Naive thymus-derived CD4-positive, alpha-beta T cell (primary cell): ENCODE measurements at regions not wholly inside any gene's neighbourhood (a gene's known extent, or its start where the extent isn't known, plus 50 kb on each side); places are given as distances from the start of the nearest gene placed in this dataset.

Experiments used
- ATAC-seq: fragments of 150-1000 bp; cut with Tn5 transposase; 2 replicates; pipeline ENCODE4 v1.10.0; 2021; ENCODE audit warnings: mild to moderate bottlenecking, moderate library complexity
- CTCF ChIA-PET: fragments of 350-600 bp; sonication (Branson Sonifier 250); formaldehyde crosslinking; loops from one replicate; lab custom pipeline; 2021; ENCODE audit warnings: antibody characterized with exemption; lab: Charles Lee
- POLR2A ChIA-PET: fragments of 350-600 bp; sonication (Branson Sonifier 250); formaldehyde crosslinking; loops from one replicate; lab custom pipeline; 2021; ENCODE audit warnings: antibody characterized with exemption, inconsistent platforms; lab: Charles Lee
- DNase-seq, 9 donors: peaks; one replicate each; pipeline versions ENCODE4 v3.0.0 to v3.0.0-alpha.2; 2020 to 2022; ENCODE audit warnings: mixed read lengths in 1 of 9
- H3K27ac ChIP-seq: one replicate; pipeline ENCODE4 v1.7.0; 2013; ENCODE audit warnings: mild to moderate bottlenecking, low read depth, low read length, moderate library complexity
- H3K27me3 ChIP-seq, 2 donors: one replicate each; pipeline ENCODE4 v1.7.0; 2013; ENCODE audit warnings: low read length in 2 of 2, mild to moderate bottlenecking in 2 of 2, moderate library complexity in 2 of 2; ENCODE audit not compliant: control insufficient read depth in 2 of 2, insufficient read depth in 2 of 2
- H3K36me3 ChIP-seq, 3 experiments: 1 replicate in 2 of 3; 2 replicates in 1 of 3; pipeline ENCODE4 v1.7.0; 2013; ENCODE audit warnings: low read length in 3 of 3, mild to moderate bottlenecking in 3 of 3, moderate library complexity in 1 of 3; ENCODE audit not compliant: insufficient read depth in 3 of 3, control insufficient read depth in 2 of 3
- H3K4me1 ChIP-seq, 2 donors: one replicate each; pipeline ENCODE4 v1.7.0; 2013; ENCODE audit warnings: low read length in 2 of 2, mild to moderate bottlenecking in 2 of 2, moderate library complexity in 1 of 2; ENCODE audit not compliant: control insufficient read depth in 2 of 2, insufficient read depth in 2 of 2
- H3K4me3 ChIP-seq: 2 replicates; pipeline ENCODE4 v1.7.0; 2013; ENCODE audit warnings: mild to moderate bottlenecking, low read length
- H3K9me3 ChIP-seq, 3 experiments: 1 replicate in 2 of 3; 2 replicates in 1 of 3; pipeline ENCODE4 v1.7.0; 2013; ENCODE audit warnings: low read length in 3 of 3; ENCODE audit not compliant: control insufficient read depth in 2 of 3
- H3K27ac Mint-ChIP-seq, 9 donors: one replicate each; pipeline ENCODE4 v1.8.0; 2020 to 2022; ENCODE audit warnings: mixed read lengths in 9 of 9, mild to moderate bottlenecking in 8 of 9, moderate library complexity in 5 of 9, inconsistent platforms in 2 of 9
- H3K27me3 Mint-ChIP-seq, 5 donors: one replicate each; pipeline ENCODE4 v1.8.0; 2021 to 2022; ENCODE audit warnings: mixed read lengths in 5 of 5, mild to moderate bottlenecking in 1 of 5
- H3K36me3 Mint-ChIP-seq, 5 donors: one replicate each; pipeline ENCODE4 v1.8.0; 2020 to 2022; ENCODE audit warnings: mixed read lengths in 5 of 5, mild to moderate bottlenecking in 3 of 5, inconsistent platforms in 1 of 5
- H3K4me1 Mint-ChIP-seq, 7 donors: one replicate each; pipeline ENCODE4 v1.8.0; 2020 to 2022; ENCODE audit warnings: mixed read lengths in 7 of 7, mild to moderate bottlenecking in 3 of 7, inconsistent platforms in 1 of 7
- H3K4me3 Mint-ChIP-seq, 10 donors: one replicate each; pipeline ENCODE4 v1.8.0; 2020 to 2022; ENCODE audit warnings: mild to moderate bottlenecking in 10 of 10, mixed read lengths in 10 of 10, moderate library complexity in 6 of 10, inconsistent platforms in 2 of 10
- H3K9me3 Mint-ChIP-seq, 11 donors: one replicate each; pipeline ENCODE4 v1.8.0; 2020 to 2022; ENCODE audit warnings: mixed read lengths in 11 of 11, mild to moderate bottlenecking in 4 of 11, inconsistent platforms in 1 of 11, moderate library complexity in 1 of 11
- intact Hi-C, 2 donors: fragments of 100-400 bp; cut with micrococcal nuclease; formaldehyde crosslinking; loops; one replicate each; pipeline ENCODE4 v1.15.1; 2023

DNA sequence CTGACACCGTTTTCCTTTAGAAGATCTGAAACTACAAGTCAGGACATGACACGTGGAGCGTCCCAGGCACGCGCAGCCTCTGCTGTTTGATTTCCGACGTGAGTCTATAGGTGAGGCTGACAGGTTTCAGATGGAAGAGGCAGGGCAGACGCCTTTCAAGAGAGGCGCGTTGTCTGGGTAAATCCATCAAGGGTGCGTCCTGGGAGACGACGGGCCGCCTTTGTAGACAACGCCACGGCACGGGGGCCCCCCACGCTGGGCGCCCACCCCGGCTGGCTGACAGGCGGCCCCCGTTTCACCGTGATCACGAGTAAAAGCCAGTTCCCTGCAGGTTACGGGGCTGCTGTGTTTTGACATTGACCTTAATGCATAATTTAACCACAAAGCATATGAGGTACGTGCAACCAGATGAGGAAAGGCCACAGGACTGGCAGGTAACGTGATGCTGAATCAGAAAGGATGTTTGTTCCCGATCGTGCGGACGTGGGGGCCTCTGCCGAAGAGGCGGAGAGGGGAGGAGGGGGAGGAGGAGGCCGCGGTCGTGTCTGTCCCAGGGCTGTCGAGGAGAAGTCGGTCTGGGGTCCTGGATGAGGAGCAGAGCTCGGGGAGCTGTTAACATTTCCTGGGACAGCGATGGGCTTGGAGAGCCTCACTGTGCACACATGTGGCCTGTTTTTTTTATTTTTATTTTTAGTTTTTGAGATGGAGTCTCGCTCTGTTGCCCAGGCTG lies 51.1 kb upstream of the PPP2R3B start:
- H3K4me1 Mint-ChIP-seq: peaks cover 0 to 19% (median 8%) of the 10 kb centered on the region in 7 donors
- Histone ChIP-seq H3K27me3 (no peaks in the 10 kb centered on the region), H3K4me3 (no peak overlapping the region), H3K9me3 (no peaks in the 10 kb centered on the region), H3K4me1 (no peaks in the 10 kb centered on the region), H3K36me3 (no peaks in the 10 kb centered on the region), H3K27ac (no peak overlapping the region)
- H3K9me3 Mint-ChIP-seq: peaks cover 0 to 30% (median 0%) of the 10 kb centered on the region in 11 donors
- peak overlapping the region in 6 of 10 donors; percentile 12 to 65 (median 54) for H3K4me3 Mint-ChIP-seq
- H3K27me3 Mint-ChIP-seq: peaks cover 0 to 5% (median 0%) of the 10 kb centered on the region in 5 donors
- intact Hi-C loops: loop anchor here in 1 of 2 donors (5.0 kb wide), 1 partner anchor 954 kb away; the partner anchor contains the start of gene SLC25A6
- H3K36me3 Mint-ChIP-seq: peaks cover 0 to 22% (median 17%) of the 10 kb centered on the region in 5 donors
- POLR2A ChIA-PET: no interaction called here
- H3K27ac Mint-ChIP-seq: peak overlapping the region in 1 of 9 donors; percentile 79
- CTCF ChIA-PET: no interaction called here
- ATAC-seq (no peak), DNase-seq (no peak)

DNA sequence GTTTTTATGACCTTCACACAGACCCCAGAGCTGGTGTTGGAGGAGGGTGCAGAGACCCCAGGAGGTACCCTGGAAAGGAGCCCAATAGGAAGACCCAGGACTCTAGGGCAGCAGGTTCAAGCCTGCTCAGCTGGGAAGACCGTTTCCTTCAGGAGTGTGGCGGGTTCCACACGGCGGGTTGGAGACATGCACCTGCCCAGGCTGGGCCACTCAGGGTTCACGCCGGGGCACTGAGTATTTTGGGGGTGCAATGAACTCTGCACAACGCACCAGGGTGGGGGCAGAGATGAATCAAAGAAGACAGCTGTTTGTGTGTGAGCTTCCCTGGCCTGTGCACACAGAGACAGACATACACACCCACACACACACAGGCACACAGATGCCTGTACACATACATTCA lies 52.5 kb upstream of the PPP2R3B start:
- no peak overlapping the region for H3K27ac ChIP-seq
- Mint-ChIP-seq H3K4me1 (peaks cover 0 to 19% (median 8%) of the 10 kb centered on the region in 7 donors), H3K27ac (peak overlapping the region in 1 of 9 donors; percentile 14), H3K27me3 (peaks cover 0 to 5% (median 0%) of the 10 kb centered on the region in 5 donors), H3K4me3 (peak overlapping the region in 1 of 10 donors; percentile 62), H3K9me3 (peaks cover 0 to 31% (median 0%) of the 10 kb centered on the region in 11 donors), H3K36me3 (peaks cover 0 to 22% (median 18%) of the 10 kb centered on the region in 5 donors)
- no peak overlapping the region for H3K4me3 ChIP-seq
- no peaks in the 10 kb centered on the region for H3K4me1 ChIP-seq
- no peaks in the 10 kb centered on the region for H3K9me3 ChIP-seq
- ATAC-seq (no peak), DNase-seq (no peak)
- intact Hi-C loops: loop anchor here in 1 of 2 donors (5.0 kb wide), 1 partner anchor 953 kb away; the partner anchor contains the start of gene SLC25A6
- ChIA-PET CTCF (no interaction called here), POLR2A (no interaction called here)
- no peaks in the 10 kb centered on the region for H3K27me3 ChIP-seq
- no peaks in the 10 kb centered on the region for H3K36me3 ChIP-seq

DNA sequence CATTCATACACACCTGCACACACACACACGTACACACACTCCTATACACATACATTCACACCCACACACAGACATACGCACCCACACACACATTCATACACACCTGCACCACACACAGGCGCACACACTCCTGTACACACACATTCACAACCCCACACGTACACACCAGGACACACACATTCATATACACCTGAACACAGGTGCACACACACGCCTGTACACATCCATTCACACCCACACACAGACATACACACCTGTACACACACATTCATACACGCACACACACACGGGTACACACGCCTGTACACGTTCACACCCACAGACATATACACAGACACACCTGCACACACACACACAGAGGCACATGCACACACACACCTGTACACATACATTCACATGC lies 53.0 kb upstream of the PPP2R3B start:
- no peak for ATAC-seq
- Histone ChIP-seq H3K27me3 (no peaks in the 10 kb centered on the region), H3K27ac (no peak overlapping the region), H3K4me3 (no peak overlapping the region), H3K9me3 (no peaks in the 10 kb centered on the region), H3K4me1 (no peaks in the 10 kb centered on the region), H3K36me3 (no peaks in the 10 kb centered on the region)
- DNase-seq: no peak
- H3K4me3 Mint-ChIP-seq: peak overlapping the region in 2 of 10 donors; percentile 26 to 62
- peak overlapping the region in 2 of 9 donors; percentile 14 to 42 for H3K27ac Mint-ChIP-seq
- peaks cover 0 to 22% (median 19%) of the 10 kb centered on the region in 5 donors for H3K36me3 Mint-ChIP-seq
- intact Hi-C loops: loop anchor here in 1 of 2 donors (5.0 kb wide), 1 partner anchor 953 kb away; the partner anchor contains the start of gene SLC25A6
- ChIA-PET POLR2A (no interaction called here), CTCF (no interaction called here)
- peaks cover 0 to 5% (median 0%) of the 10 kb centered on the region in 5 donors for H3K27me3 Mint-ChIP-seq
- peaks cover 0 to 19% (median 8%) of the 10 kb centered on the region in 7 donors for H3K4me1 Mint-ChIP-seq
- H3K9me3 Mint-ChIP-seq: peaks cover 0 to 29% (median 0%) of the 10 kb centered on the region in 11 donors

DNA sequence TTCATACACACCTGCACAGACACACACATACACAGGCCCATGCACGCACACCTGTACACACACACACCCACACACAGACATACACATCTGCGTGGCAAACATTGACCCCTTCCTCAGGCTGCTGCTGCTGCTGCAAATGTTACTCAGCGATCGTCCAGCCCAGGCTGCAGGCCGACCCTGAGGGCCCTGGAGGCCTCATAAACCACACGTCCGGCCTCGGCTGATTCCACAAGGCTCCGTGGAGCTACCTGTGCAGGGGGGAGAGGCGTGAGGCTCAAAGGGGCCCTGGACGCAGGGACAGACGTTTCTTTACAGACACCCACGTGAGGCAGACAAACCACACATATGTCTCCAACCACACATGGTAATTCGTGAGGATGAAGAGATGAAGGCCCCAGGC lies 53.9 kb upstream of the PPP2R3B start:
- peaks cover 0 to 29% (median 0%) of the 10 kb centered on the region in 11 donors for H3K9me3 Mint-ChIP-seq
- Histone ChIP-seq H3K27ac (no peak overlapping the region), H3K36me3 (no peaks in the 10 kb centered on the region), H3K27me3 (no peaks in the 10 kb centered on the region), H3K9me3 (no peaks in the 10 kb centered on the region), H3K4me1 (no peaks in the 10 kb centered on the region), H3K4me3 (no peak overlapping the region)
- peak overlapping the region in 1 of 9 donors; percentile 31 for H3K27ac Mint-ChIP-seq
- DNase-seq: no peak
- intact Hi-C loops: no loop called here
- H3K36me3 Mint-ChIP-seq: peaks cover 0 to 22% (median 21%) of the 10 kb centered on the region in 5 donors
- peak; percentile 22 for ATAC-seq
- H3K4me3 Mint-ChIP-seq: no peak overlapping the region
- peaks cover 0 to 19% (median 8%) of the 10 kb centered on the region in 7 donors for H3K4me1 Mint-ChIP-seq
- peaks cover 0 to 6% (median 0%) of the 10 kb centered on the region in 5 donors for H3K27me3 Mint-ChIP-seq
- ChIA-PET CTCF (no interaction called here), POLR2A (no interaction called here)

DNA sequence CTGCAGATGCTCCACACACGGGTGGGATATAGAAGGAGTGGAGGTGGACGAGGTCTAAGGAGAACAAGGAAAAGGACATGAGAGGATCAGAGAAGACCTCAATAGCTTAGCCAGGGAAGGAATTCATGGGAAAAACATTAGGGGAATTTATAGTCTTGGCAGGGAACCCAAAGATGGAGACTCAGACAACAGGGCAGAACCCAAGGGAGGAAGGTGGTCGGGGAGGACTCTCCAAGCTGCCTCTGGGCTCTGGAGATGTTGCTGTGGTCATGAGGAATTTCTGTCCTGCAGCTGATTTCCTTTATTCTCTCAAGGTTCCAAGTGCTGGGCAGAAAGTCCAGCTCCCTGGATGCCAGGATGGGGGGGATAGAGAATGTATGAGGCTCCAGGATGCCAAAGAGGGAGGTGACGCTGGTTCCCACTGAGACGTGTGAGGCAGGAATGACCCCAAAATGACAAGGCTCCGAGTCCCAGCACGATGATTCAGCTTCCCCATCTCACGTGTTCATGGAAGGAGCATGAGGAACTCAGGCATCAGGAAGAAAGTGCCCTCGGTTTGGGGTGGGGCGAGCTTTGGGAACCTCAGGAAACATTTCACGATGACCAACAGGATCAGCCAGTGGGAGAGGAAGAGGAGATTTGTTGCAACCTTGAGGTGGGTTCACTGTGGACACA lies 57.0 kb upstream of the PPP2R3B start:
- POLR2A ChIA-PET: no interaction called here
- Mint-ChIP-seq H3K27ac (peak overlapping the region in 1 of 9 donors; percentile 32), H3K4me3 (no peak overlapping the region), H3K36me3 (peaks cover 0 to 22% (median 19%) of the 10 kb centered on the region in 5 donors), H3K4me1 (peaks cover 0 to 9% (median 0%) of the 10 kb centered on the region in 7 donors), H3K27me3 (peaks cover 0 to 6% (median 0%) of the 10 kb centered on the region in 5 donors), H3K9me3 (peaks cover 0 to 18% (median 0%) of the 10 kb centered on the region in 11 donors)
- H3K4me1 ChIP-seq: no peaks in the 10 kb centered on the region
- no peaks in the 10 kb centered on the region for H3K27me3 ChIP-seq
- no peaks in the 10 kb centered on the region for H3K9me3 ChIP-seq
- ATAC-seq (no peak), DNase-seq (no peak)
- no peaks in the 10 kb centered on the region for H3K36me3 ChIP-seq
- intact Hi-C loops: no loop called here
- CTCF ChIA-PET: no interaction called here
- H3K4me3 ChIP-seq: no peak overlapping the region
- no peak overlapping the region for H3K27ac ChIP-seq

DNA sequence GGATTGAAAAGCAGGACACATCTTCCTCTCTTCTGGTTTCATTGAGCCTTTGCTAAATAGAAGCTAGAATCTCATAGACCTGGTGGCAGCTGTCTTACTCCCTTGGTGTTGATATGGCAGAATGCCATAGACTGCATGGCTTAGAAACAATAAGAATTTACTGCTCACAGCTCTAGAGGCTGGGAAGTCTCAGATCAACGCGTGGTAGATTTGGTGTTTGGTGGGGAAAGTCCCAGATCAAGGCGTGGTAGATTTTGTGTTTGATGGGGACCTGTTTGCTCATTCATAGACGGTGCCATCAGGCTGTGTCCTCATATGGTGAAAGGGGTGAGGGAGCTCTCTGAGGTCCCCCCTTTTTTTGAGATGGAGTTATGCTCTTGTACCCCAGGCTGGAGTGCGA lies 57.6 kb upstream of the PPP2R3B start:
- Mint-ChIP-seq H3K27ac (no peak overlapping the region), H3K27me3 (peaks cover 0 to 6% (median 0%) of the 10 kb centered on the region in 5 donors), H3K36me3 (peaks cover 0 to 22% (median 19%) of the 10 kb centered on the region in 5 donors), H3K4me3 (no peak overlapping the region), H3K4me1 (peaks cover 0 to 9% (median 0%) of the 10 kb centered on the region in 7 donors), H3K9me3 (peaks cover 0 to 18% (median 0%) of the 10 kb centered on the region in 11 donors)
- intact Hi-C loops: no loop called here
- no peak for ATAC-seq
- ChIA-PET POLR2A (no interaction called here), CTCF (no interaction called here)
- H3K4me3 ChIP-seq: no peak overlapping the region
- no peaks in the 10 kb centered on the region for H3K36me3 ChIP-seq
- no peak for DNase-seq
- no peaks in the 10 kb centered on the region for H3K4me1 ChIP-seq
- no peak overlapping the region for H3K27ac ChIP-seq
- no peaks in the 10 kb centered on the region for H3K9me3 ChIP-seq
- no peaks in the 10 kb centered on the region for H3K27me3 ChIP-seq
